Calu3 (cell line): ENCODE measurements at regions not wholly inside any gene's neighbourhood (a gene's known extent, or its start where the extent isn't known, plus 50 kb on each side); places are given as distances from the start of the nearest gene placed in this dataset.
"Not testable (repeated sequence)": the region's sequence is repeated elsewhere in the genome, so short reads cannot be mapped to it uniquely, and the experiment has no call there.

Experiments used
- BruUV-seq: library from RNA; stranded (reverse); fragments of 400-500 nt; replicated peaks from 2 replicates; lab custom pipeline; 2021; lab: Mats Ljungman, UMichigan
- CTCF ChIA-PET: fragments of 300-600 bp; sonication (Branson Sonifier 250); formaldehyde crosslinking; loops from one replicate; lab custom pipeline; 2022; ENCODE audit warnings: antibody characterized with exemption; lab: Charles Lee
- DNase-seq: peaks from one replicate; pipeline ENCODE4 v3.0.0; 2022
- H3K27ac Mint-ChIP-seq: one replicate; pipeline ENCODE4 v1.8.0; 2022; ENCODE audit warnings: mixed read lengths; ENCODE audit not compliant: unreplicated experiment
- H3K27me3 Mint-ChIP-seq: one replicate; pipeline ENCODE4 v1.8.0; 2022; ENCODE audit warnings: mixed read lengths; ENCODE audit not compliant: unreplicated experiment
- H3K36me3 Mint-ChIP-seq: one replicate; pipeline ENCODE4 v1.8.0; 2022; ENCODE audit warnings: mild to moderate bottlenecking, moderate library complexity, mixed read lengths; ENCODE audit not compliant: insufficient read depth, unreplicated experiment
- H3K4me1 Mint-ChIP-seq: one replicate; pipeline ENCODE4 v1.8.0; 2022; ENCODE audit warnings: mild to moderate bottlenecking, low read depth, mixed read lengths; ENCODE audit not compliant: unreplicated experiment
- H3K4me3 Mint-ChIP-seq: one replicate; pipeline ENCODE4 v1.8.0; 2022; ENCODE audit warnings: mild to moderate bottlenecking, low read depth, moderate library complexity, mixed read lengths; ENCODE audit not compliant: unreplicated experiment
- H3K9me3 Mint-ChIP-seq: one replicate; pipeline ENCODE4 v1.8.0; 2022; ENCODE audit warnings: low read depth, mixed read lengths; ENCODE audit not compliant: unreplicated experiment
- intact Hi-C: fragments of 100-400 bp; cut with micrococcal nuclease; formaldehyde crosslinking; loops from one replicate; pipeline ENCODE4 v1.10.0; 2022; ENCODE audit not compliant: unreplicated experiment
- TF ChIP-seq, protein P1 (sequence below): fragments of 200-600 bp; IDR thresholded peaks from one replicate; pipeline ENCODE4 v1.8.0; 2022; ENCODE audit warnings: antibody characterized with exemption; ENCODE audit not compliant: unreplicated experiment

DNA sequence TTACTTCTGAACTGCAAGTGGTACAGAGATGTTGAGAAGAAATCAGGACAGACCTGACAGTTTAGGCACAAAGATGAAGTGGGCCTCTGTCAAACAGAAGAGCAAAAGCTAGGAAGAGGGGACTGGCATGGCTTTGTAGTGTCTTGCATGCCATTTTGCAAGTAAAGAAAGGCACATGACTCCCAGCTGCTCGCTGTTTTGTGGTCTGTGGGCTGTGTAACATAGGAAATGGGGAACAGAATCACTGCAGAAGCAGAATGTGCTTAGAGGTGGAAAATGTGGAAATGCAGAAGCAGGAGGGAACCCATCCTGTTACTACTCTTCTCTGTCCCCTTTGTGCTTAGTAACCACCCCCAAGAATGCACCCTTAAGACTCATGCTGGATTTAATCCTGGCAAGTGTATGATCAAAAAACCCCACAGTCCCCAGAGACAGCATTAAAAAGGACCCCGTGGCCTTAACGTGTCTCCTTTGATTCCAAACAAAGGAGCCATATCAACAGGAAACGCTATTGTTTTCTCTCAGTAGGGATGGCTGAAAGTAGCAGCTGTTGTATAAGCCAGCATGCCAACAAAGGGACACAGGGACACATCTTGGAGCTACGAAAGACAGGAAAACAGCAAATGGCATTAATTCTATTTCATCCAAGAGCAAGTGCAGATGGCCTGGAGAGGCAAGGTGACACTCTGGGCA, 177.6 kb upstream of the GLRA2 start:
- TF ChIP-seq, protein P1, sequence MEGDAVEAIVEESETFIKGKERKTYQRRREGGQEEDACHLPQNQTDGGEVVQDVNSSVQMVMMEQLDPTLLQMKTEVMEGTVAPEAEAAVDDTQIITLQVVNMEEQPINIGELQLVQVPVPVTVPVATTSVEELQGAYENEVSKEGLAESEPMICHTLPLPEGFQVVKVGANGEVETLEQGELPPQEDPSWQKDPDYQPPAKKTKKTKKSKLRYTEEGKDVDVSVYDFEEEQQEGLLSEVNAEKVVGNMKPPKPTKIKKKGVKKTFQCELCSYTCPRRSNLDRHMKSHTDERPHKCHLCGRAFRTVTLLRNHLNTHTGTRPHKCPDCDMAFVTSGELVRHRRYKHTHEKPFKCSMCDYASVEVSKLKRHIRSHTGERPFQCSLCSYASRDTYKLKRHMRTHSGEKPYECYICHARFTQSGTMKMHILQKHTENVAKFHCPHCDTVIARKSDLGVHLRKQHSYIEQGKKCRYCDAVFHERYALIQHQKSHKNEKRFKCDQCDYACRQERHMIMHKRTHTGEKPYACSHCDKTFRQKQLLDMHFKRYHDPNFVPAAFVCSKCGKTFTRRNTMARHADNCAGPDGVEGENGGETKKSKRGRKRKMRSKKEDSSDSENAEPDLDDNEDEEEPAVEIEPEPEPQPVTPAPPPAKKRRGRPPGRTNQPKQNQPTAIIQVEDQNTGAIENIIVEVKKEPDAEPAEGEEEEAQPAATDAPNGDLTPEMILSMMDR = no peak
- intact Hi-C loops = no loop called here
- H3K4me1 Mint-ChIP-seq = peaks cover 10% of the 10 kb centered on the region
- H3K36me3 Mint-ChIP-seq = no peaks in the 10 kb centered on the region
- no peaks in the 10 kb centered on the region for H3K27me3 Mint-ChIP-seq
- no peak overlapping the region for H3K4me3 Mint-ChIP-seq
- BruUV-seq = no TSS peak
- H3K27ac Mint-ChIP-seq = no peak overlapping the region
- no peak for DNase-seq
- H3K9me3 Mint-ChIP-seq = peaks cover 3% of the 10 kb centered on the region
- CTCF ChIA-PET = no interaction called here

DNA sequence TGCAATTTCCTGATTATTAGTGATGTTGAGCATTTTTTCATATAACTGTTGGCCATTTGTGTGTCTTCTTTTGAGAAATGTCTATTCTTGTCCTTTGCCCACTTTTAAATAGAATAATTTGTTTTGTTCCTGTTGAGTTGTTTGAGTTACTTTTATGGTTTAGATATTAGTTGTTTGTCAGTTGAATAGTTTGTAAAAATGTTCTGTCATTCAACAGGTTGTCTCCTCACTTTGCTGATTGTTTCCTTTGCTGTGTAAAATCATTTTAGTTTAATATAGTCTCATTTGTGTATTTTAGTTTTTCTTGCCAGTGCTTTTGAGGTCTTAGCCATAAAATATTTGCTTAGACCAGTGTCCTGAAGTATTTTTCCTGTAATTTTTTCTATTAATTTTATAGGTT, 181.8 kb upstream of the GLRA2 start:
- Mint-ChIP-seq H3K4me3 (no peak overlapping the region), H3K27me3 (no peaks in the 10 kb centered on the region), H3K9me3 (peaks cover 6% of the 10 kb centered on the region), H3K27ac (no peak overlapping the region), H3K4me1 (no peaks in the 10 kb centered on the region), H3K36me3 (no peaks in the 10 kb centered on the region)
- intact Hi-C loops = no loop called here
- CTCF ChIA-PET = no interaction called here
- TF ChIP-seq, protein P1 = no peak
- no peak for DNase-seq
- no TSS peak for BruUV-seq

DNA sequence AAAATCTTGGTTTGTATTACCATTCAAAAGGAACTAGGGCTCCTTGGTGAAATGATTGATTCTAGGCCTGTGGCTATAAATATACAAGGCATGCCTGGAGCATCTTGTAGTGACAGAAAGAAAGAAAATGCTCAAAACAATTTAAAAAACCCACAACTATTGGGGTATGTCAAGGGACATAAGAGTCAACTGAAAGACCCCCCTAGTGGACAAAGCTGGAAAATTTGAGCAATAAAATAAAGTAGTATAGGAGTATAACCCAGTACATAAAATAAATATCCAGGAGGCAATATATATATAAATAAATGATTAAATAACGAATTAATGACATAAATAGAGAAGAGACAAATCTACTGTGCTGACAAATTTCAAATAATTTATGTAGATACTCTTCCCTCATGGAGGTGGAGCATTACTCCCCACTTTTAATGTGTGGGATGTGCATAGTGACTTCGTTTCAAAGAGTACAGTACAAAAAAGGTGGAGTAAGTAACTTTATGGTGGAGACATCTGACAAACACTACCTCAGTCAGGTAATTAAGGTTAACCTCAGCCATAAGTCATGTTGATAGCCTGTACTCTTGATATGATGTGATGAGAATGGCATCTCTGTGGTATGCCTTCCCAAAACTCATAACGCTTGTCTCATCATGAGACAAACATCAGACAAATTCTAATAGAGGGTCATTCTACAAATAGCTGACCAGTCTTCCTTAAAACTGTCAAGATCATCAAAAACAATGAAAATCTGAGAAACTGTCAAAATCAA, 185.0 kb upstream of the GLRA2 start:
- intact Hi-C loops = no loop called here
- no TSS peak for BruUV-seq
- no peaks in the 10 kb centered on the region for H3K4me1 Mint-ChIP-seq
- no peak overlapping the region for H3K27ac Mint-ChIP-seq
- no peaks in the 10 kb centered on the region for H3K36me3 Mint-ChIP-seq
- CTCF ChIA-PET = no interaction called here
- no peak overlapping the region for H3K4me3 Mint-ChIP-seq
- H3K27me3 Mint-ChIP-seq = no peaks in the 10 kb centered on the region
- no peak for DNase-seq
- H3K9me3 Mint-ChIP-seq = peaks cover 6% of the 10 kb centered on the region
- TF ChIP-seq, protein P1 = no peak

DNA sequence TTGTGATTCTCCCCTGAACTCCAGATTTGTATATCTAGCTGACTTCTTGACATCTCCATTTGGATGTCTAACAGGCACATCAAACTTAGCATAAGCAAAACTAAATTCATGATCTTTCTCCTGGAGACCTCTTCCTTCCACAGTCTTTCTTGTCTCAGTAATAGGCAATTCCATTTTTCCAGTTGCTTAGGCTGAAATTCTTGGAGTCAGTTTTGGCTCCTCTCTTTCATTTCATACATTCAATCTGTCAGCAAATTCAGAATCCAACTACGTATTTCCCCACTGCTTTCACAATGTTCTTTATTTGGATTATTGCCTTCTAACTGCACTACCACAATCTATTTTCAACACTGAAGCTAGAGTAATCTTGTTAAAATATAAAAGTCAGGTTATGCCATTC, 219.9 kb upstream of the GLRA2 start:
- Mint-ChIP-seq H3K4me1 (no peaks in the 10 kb centered on the region), H3K27ac (no peak overlapping the region), H3K27me3 (no peaks in the 10 kb centered on the region), H3K9me3 (no peaks in the 10 kb centered on the region), H3K36me3 (no peaks in the 10 kb centered on the region), H3K4me3 (no peak overlapping the region)
- DNase-seq = no peak
- intact Hi-C loops = no loop called here
- CTCF ChIA-PET = no interaction called here
- TF ChIP-seq, protein P1 = no peak
- no TSS peak for BruUV-seq

DNA sequence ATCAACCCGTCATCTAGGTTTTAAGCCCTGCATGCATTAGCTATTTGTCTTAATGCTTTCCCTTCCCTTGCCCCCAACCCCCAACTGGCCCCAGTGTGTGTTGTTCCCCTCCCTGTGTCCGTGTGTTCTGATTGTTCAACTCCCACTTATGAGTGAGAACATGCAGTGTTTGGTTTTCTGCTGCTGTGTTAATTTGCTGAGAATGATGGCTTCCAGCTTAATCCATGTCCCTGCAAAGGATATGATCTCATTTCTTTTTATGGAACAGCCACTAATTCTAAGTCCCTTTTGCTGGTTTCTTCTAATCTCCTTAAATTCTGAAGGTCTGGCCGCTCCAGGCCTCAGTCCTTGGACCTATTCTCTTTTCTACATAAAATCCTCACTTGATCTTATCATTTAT, 220.4 kb upstream of the GLRA2 start:
- H3K9me3 Mint-ChIP-seq, H3K27ac Mint-ChIP-seq, H3K27me3 Mint-ChIP-seq, H3K4me1 Mint-ChIP-seq, CTCF ChIA-PET, H3K4me3 Mint-ChIP-seq, DNase-seq, H3K36me3 Mint-ChIP-seq, BruUV-seq, intact Hi-C loops: not testable (repeated sequence)
